ENCODE measurements at regions not wholly inside any gene's neighbourhood (a gene's known extent, or its start where the extent isn't known, plus 50 kb on each side); places are given as distances from the start of the nearest gene placed in this dataset.

GRCh38 chr20:11791316-11791715 is 126.4 kb upstream of the BTBD3 start:
- Histone ChIP-seq H3K27ac (ENCODE audit: low read depth in 2 of 2, low read length in 1 of 2) (no peak overlapping the region), H3K4me1 (ENCODE audit: control insufficient read depth in 1 of 2, insufficient read depth in 2 of 2, low read depth in 1 of 2, low read length in 1 of 2) (no peaks in the 10 kb centered on the region; a peak in 2 of 4 replicates), H4K20me1 (ENCODE audit: insufficient read depth) (no peaks in the 10 kb centered on the region), H3K4me2 (no peak overlapping the region), H3F3A (replicated peaks; ENCODE audit: insufficient read depth) (no peaks in the 10 kb centered on the region), H3K36me3 (replicated peaks in 1 of 2; ENCODE audit: control insufficient read depth in 1 of 2, insufficient read depth in 2 of 2, low read length in 1 of 2) (no peaks in the 10 kb centered on the region), H2AFZ (ENCODE audit: low read depth) (no peak overlapping the region), H3K9ac (no peak overlapping the region), H3K4me3 (ENCODE audit: low read depth in 2 of 2, low read length in 1 of 2) (no peak overlapping the region), H3K9me3 (no peaks in the 10 kb centered on the region), H3K9me2 (no peaks in the 10 kb centered on the region), H3K27me3 (ENCODE audit: insufficient read depth) (no peaks in the 10 kb centered on the region), H3K79me2 (ENCODE audit: insufficient read depth) (no peaks in the 10 kb centered on the region)
- CTCF ChIA-PET: no interaction called here
- DNase-seq: no peak
- POLR2A ChIA-PET: no interaction called here
- no peak for TF ChIP-seq POLR2AphosphoS5 (IDR thresholded peaks at IDR 0.05; ENCODE audit: low read depth, low read length)
- no peak for TF ChIP-seq USF2 (IDR thresholded peaks at IDR 0.05; ENCODE audit: borderline replicate concordance, low read depth, low read length)
- TF ChIP-seq MEF2A (IDR thresholded peaks at IDR 0.05; ENCODE audit: borderline replicate concordance, low read depth): no peak
- 86% methylated on average over 1 of the region's 2 CpGs for WGBS (ENCODE audit: low lambda C conversion rate)

- POLR2A ChIA-PET: no interaction called here
These were observed 125.7 kb upstream of the BTBD3 start for GRCh38 chr20:11791835-11792567.

GRCh38 chr20:11792568-11792953 is 125.1 kb upstream of the BTBD3 start:
- Histone ChIP-seq H3K9ac (no peak overlapping the region), H3K4me2 (no peak overlapping the region), H3K9me2 (no peaks in the 10 kb centered on the region), H3K4me1 (ENCODE audit: control insufficient read depth in 1 of 2, insufficient read depth in 2 of 2, low read depth in 1 of 2, low read length in 1 of 2) (no peaks in the 10 kb centered on the region; a peak in 2 of 4 replicates), H3K9me3 (no peaks in the 10 kb centered on the region), H3K4me3 (ENCODE audit: low read depth in 2 of 2, low read length in 1 of 2) (no peak overlapping the region), H3K79me2 (ENCODE audit: insufficient read depth) (no peaks in the 10 kb centered on the region), H3K36me3 (replicated peaks in 1 of 2; ENCODE audit: control insufficient read depth in 1 of 2, insufficient read depth in 2 of 2, low read length in 1 of 2) (no peaks in the 10 kb centered on the region), H3K27me3 (ENCODE audit: insufficient read depth) (no peaks in the 10 kb centered on the region), H3F3A (replicated peaks; ENCODE audit: insufficient read depth) (no peaks in the 10 kb centered on the region), H3K27ac (ENCODE audit: low read depth in 2 of 2, low read length in 1 of 2) (no peak overlapping the region), H4K20me1 (ENCODE audit: insufficient read depth) (no peaks in the 10 kb centered on the region), H2AFZ (ENCODE audit: low read depth) (no peak overlapping the region)
- ChIA-PET POLR2A (no interaction called here), CTCF (no interaction called here)
- no peak for TF ChIP-seq MEF2A (IDR thresholded peaks at IDR 0.05; ENCODE audit: borderline replicate concordance, low read depth)
- TF ChIP-seq GATA2 (CRISPR knock-in tag; IDR thresholded peaks at IDR 0.05): no peak
- TF ChIP-seq TCF12 (IDR thresholded peaks at IDR 0.05): no peak
- TF ChIP-seq JUND (IDR thresholded peaks at IDR 0.05): no peak
- no peak for TF ChIP-seq NRF1 (IDR thresholded peaks at IDR 0.05; ENCODE audit: low read depth, low read length)
- TF ChIP-seq GABPA (IDR thresholded peaks at IDR 0.05; ENCODE audit: low read depth): no peak
- TF ChIP-seq POLR2AphosphoS5 (IDR thresholded peaks at IDR 0.05; ENCODE audit: low read depth, low read length): no peak
- TF ChIP-seq RCOR1 (IDR thresholded peaks at IDR 0.05; ENCODE audit: low read length): no peak
- TF ChIP-seq YY1 (IDR thresholded peaks at IDR 0.05; ENCODE audit: low read depth): no peak
- WGBS (ENCODE audit: low lambda C conversion rate): 15% methylated on average over 2 of the region's 2 CpGs
- DNase-seq: no peak

More at GRCh38 chr20:11791835-11792567, 125.7 kb upstream of the BTBD3 start:
- no peaks in the 10 kb centered on the region for H3K36me3 ChIP-seq (replicated peaks in 1 of 2; ENCODE audit: control insufficient read depth in 1 of 2, insufficient read depth in 2 of 2, low read length in 1 of 2)
- H3K27me3 ChIP-seq (ENCODE audit: insufficient read depth): no peaks in the 10 kb centered on the region
- no peaks in the 10 kb centered on the region for H3K79me2 ChIP-seq (ENCODE audit: insufficient read depth)
- no peaks in the 10 kb centered on the region for H3K9me3 ChIP-seq
- H4K20me1 ChIP-seq (ENCODE audit: insufficient read depth): no peaks in the 10 kb centered on the region
- no peaks in the 10 kb centered on the region for H3K9me2 ChIP-seq
- no peak overlapping the region for H3K27ac ChIP-seq (ENCODE audit: low read depth in 2 of 2, low read length in 1 of 2)
- H3F3A ChIP-seq (replicated peaks; ENCODE audit: insufficient read depth): no peaks in the 10 kb centered on the region
- DNase-seq: no peak
- CTCF ChIA-PET: no interaction called here
- no peak overlapping the region for H3K4me2 ChIP-seq
- H3K4me3 ChIP-seq (ENCODE audit: low read depth in 2 of 2, low read length in 1 of 2): no peak overlapping the region
- no peak overlapping the region for H2AFZ ChIP-seq (ENCODE audit: low read depth)
- H3K4me1 ChIP-seq (ENCODE audit: control insufficient read depth in 1 of 2, insufficient read depth in 2 of 2, low read depth in 1 of 2, low read length in 1 of 2): no peaks in the 10 kb centered on the region; a peak in 2 of 4 replicates
- no peak overlapping the region for H3K9ac ChIP-seq
- TF ChIP-seq USF1 (IDR thresholded peaks at IDR 0.05; ENCODE audit: borderline replicate concordance, low read depth) (no peak), FOXM1 (IDR thresholded peaks at IDR 0.05; ENCODE audit: low read depth) (no peak), MAX (IDR thresholded peaks at IDR 0.05; ENCODE audit: low read depth) (no peak), TCF12 (IDR thresholded peaks at IDR 0.05) (no peak), POLR2AphosphoS5 (IDR thresholded peaks at IDR 0.05; ENCODE audit: low read depth, low read length) (no peak), SMC3 (IDR thresholded peaks at IDR 0.05; ENCODE audit: low read depth, low read length) (no peak)
- 64% methylated on average over 9 of the region's 9 CpGs for WGBS (ENCODE audit: low lambda C conversion rate)
